ENCODE measurements at regions not wholly inside any gene's neighbourhood (a gene's known extent, or its start where the extent isn't known, plus 50 kb on each side); places are given as distances from the start of the nearest gene placed in this dataset.

DNA sequence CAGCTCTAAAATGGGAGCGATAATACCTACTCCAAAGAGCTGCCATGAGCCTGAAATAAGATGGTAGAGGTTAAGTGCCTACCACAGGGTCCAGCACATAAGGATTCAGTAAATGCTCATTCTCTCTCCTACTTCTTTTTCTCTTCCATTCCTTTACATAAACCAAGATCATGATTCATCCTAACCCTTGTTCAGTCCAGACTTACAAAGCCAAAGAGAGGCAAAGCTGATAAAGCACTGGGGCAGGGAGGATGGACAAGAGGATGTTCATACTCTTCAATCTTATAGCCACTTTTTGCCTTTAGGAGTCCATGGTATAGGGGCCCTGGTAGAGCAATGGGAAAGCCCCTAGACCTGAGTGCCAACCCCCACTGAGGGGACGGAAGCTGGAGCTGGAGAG lies 75.6 kb upstream of the PKDCC start:
- H3K9me3 ChIP-seq (replicated peaks in 1 of 2; ENCODE audit: control insufficient read depth in 1 of 2, insufficient read depth in 1 of 2, low read length in 2 of 2) = no peaks in the 10 kb centered on the region
- no peak overlapping the region for H3K27ac Mint-ChIP-seq
- TF ChIP-seq, protein P1, sequence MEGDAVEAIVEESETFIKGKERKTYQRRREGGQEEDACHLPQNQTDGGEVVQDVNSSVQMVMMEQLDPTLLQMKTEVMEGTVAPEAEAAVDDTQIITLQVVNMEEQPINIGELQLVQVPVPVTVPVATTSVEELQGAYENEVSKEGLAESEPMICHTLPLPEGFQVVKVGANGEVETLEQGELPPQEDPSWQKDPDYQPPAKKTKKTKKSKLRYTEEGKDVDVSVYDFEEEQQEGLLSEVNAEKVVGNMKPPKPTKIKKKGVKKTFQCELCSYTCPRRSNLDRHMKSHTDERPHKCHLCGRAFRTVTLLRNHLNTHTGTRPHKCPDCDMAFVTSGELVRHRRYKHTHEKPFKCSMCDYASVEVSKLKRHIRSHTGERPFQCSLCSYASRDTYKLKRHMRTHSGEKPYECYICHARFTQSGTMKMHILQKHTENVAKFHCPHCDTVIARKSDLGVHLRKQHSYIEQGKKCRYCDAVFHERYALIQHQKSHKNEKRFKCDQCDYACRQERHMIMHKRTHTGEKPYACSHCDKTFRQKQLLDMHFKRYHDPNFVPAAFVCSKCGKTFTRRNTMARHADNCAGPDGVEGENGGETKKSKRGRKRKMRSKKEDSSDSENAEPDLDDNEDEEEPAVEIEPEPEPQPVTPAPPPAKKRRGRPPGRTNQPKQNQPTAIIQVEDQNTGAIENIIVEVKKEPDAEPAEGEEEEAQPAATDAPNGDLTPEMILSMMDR (IDR thresholded peaks at IDR 0.05) = no peak

GRCh38 chr2:41972819-41973218 lies 75.0 kb upstream of the PKDCC start:
- no peak overlapping the region for H2AFZ ChIP-seq (ENCODE audit: insufficient read depth, low read depth, low read length, poor library complexity, severe bottlenecking)
- H3K4me3 ChIP-seq (replicated peaks in 1 of 3; ENCODE audit: low read depth in 2 of 3, low read length in 3 of 3) = no peak overlapping the region
- Mint-ChIP-seq H3K4me1 (no peaks in the 10 kb centered on the region), H3K36me3 (no peaks in the 10 kb centered on the region), H3K4me3 (no peak overlapping the region), H3K27me3 (ENCODE audit: low read depth in 3 of 3) (peaks cover 0 to 3% (median 1%) of the 10 kb centered on the region in 3 donors), H3K9me3 (peaks cover 0 to 2% (median 0%) of the 10 kb centered on the region in 7 donors), H3K27ac (no peak overlapping the region)
- WGBS (ENCODE audit: insufficient coverage) = 47% methylated on average over 3 of the region's 8 CpGs
- H3K27me3 ChIP-seq (ENCODE audit: control insufficient read depth in 2 of 2, insufficient read depth in 2 of 2, low read length in 2 of 2) = no peaks in the 10 kb centered on the region
- H3K9me3 ChIP-seq (replicated peaks in 1 of 2; ENCODE audit: control insufficient read depth in 1 of 2, insufficient read depth in 1 of 2, low read length in 2 of 2) = no peaks in the 10 kb centered on the region
- no peaks in the 10 kb centered on the region for H3K4me1 ChIP-seq (ENCODE audit: control insufficient read depth in 1 of 2, insufficient read depth in 2 of 2, low read length in 2 of 2)
- no peak for DNase-seq
- no peak overlapping the region for H3K9ac ChIP-seq (ENCODE audit: insufficient read depth, low read length, poor library complexity, severe bottlenecking)
- H3K4me2 ChIP-seq (replicated peaks; ENCODE audit: extremely low read depth, low read length, poor library complexity, severe bottlenecking) = no peak overlapping the region
- no peaks in the 10 kb centered on the region for H4K20me1 ChIP-seq (ENCODE audit: insufficient read depth, low read length)
- TF ChIP-seq, protein P1 (IDR thresholded peaks at IDR 0.05) = no peak
- no peaks in the 10 kb centered on the region for H3K79me2 ChIP-seq (ENCODE audit: insufficient read depth, low read length)
- H3K36me3 ChIP-seq (replicated peaks in 1 of 2; ENCODE audit: control insufficient read depth in 1 of 2, insufficient read depth in 2 of 2, low read length in 2 of 2) = no peaks in the 10 kb centered on the region
- intact Hi-C loops (cut with micrococcal nuclease) = no loop called here
- no peak overlapping the region for H3K27ac ChIP-seq (ENCODE audit: low read depth in 1 of 2, low read length in 2 of 2)

More for the DNA sequence above, 75.6 kb upstream of the PKDCC start:
- Histone ChIP-seq H3K4me1 (ENCODE audit: control insufficient read depth in 1 of 2, insufficient read depth in 2 of 2, low read length in 2 of 2) (peaks cover 3 to 4% of the 10 kb centered on the region in 2 donors), H2AFZ (ENCODE audit: insufficient read depth, low read depth, low read length, poor library complexity, severe bottlenecking) (no peak overlapping the region), H4K20me1 (ENCODE audit: insufficient read depth, low read length) (no peaks in the 10 kb centered on the region), H3K4me3 (replicated peaks in 1 of 3; ENCODE audit: low read depth in 2 of 3, low read length in 3 of 3) (no peak overlapping the region), H3K9ac (ENCODE audit: insufficient read depth, low read length, poor library complexity, severe bottlenecking) (no peak overlapping the region), H3K27me3 (ENCODE audit: control insufficient read depth in 2 of 2, insufficient read depth in 2 of 2, low read length in 2 of 2) (no peaks in the 10 kb centered on the region), H3K36me3 (replicated peaks in 1 of 2; ENCODE audit: control insufficient read depth in 1 of 2, insufficient read depth in 2 of 2, low read length in 2 of 2) (no peaks in the 10 kb centered on the region), H3K79me2 (ENCODE audit: insufficient read depth, low read length) (no peaks in the 10 kb centered on the region), H3K27ac (ENCODE audit: low read depth in 1 of 2, low read length in 2 of 2) (no peak overlapping the region), H3K4me2 (replicated peaks; ENCODE audit: extremely low read depth, low read length, poor library complexity, severe bottlenecking) (no peak overlapping the region)
- Mint-ChIP-seq H3K36me3 (no peaks in the 10 kb centered on the region), H3K9me3 (peaks cover 0 to 2% (median 0%) of the 10 kb centered on the region in 7 donors), H3K4me1 (peaks cover 2% of the 10 kb centered on the region), H3K4me3 (no peak overlapping the region), H3K27me3 (ENCODE audit: low read depth in 3 of 3) (peaks cover 0 to 3% (median 1%) of the 10 kb centered on the region in 3 donors)
- 100% methylated on average over 1 of the region's 2 CpGs for WGBS (ENCODE audit: insufficient coverage)
- DNase-seq = no peak
- intact Hi-C loops (cut with micrococcal nuclease) = no loop called here
